GM18520 (cell line): ENCODE measurements at regions not wholly inside any gene's neighbourhood (a gene's known extent, or its start where the extent isn't known, plus 50 kb on each side); places are given as distances from the start of the nearest gene placed in this dataset.
"Not testable (repeated sequence)": the region's sequence is repeated elsewhere in the genome, so short reads cannot be mapped to it uniquely, and the experiment has no call there.

Experiments
- ATAC-seq: cut with Tn5 transposase; IDR thresholded peaks from one replicate; pipeline ENCODE4 v1.9.1; 2021; ENCODE audit not compliant: unreplicated experiment

- ATAC-seq: no peak
Measured at GRCh38 chr6:144602523-144603180, 317.5 kb downstream of the UTRN start.

- no peak for ATAC-seq
Measured at GRCh38 chr6:144606083-144606482, 320.9 kb downstream of the UTRN start.

- ATAC-seq: no peak
Measured at GRCh38 chr6:144607998-144608735, 323.0 kb downstream of the UTRN start.

GRCh38 chr6:144612811-144613210 lies 327.7 kb downstream of the UTRN start:
- ATAC-seq: no peak

- no peak for ATAC-seq
Measured at GRCh38 chr6:144613859-144614258, 328.7 kb downstream of the UTRN start.

- no peak for ATAC-seq
Measured at GRCh38 chr6:144615870-144616269, 330.7 kb downstream of the UTRN start.

- no peak for ATAC-seq
Measured at GRCh38 chr6:144617191-144617590, 332.1 kb downstream of the UTRN start.

- ATAC-seq: no peak
Measured at GRCh38 chr6:144617708-144618107, 332.6 kb downstream of the UTRN start.

GRCh38 chr6:144619966-144620365 lies 334.8 kb downstream of the UTRN start:
- ATAC-seq: no peak

GRCh38 chr6:144621332-144621731 lies 336.2 kb downstream of the UTRN start:
- ATAC-seq: no peak

GRCh38 chr6:144624246-144624645 lies 339.1 kb downstream of the UTRN start:
- no peak for ATAC-seq

- no peak for ATAC-seq
Measured at GRCh38 chr6:144624716-144625115, 339.6 kb downstream of the UTRN start.

- ATAC-seq: no peak
Measured at GRCh38 chr6:144630857-144631256, 345.7 kb downstream of the UTRN start.

- no peak for ATAC-seq
Measured at GRCh38 chr6:144632266-144632665, 347.1 kb downstream of the UTRN start.

GRCh38 chr6:144633886-144634285 lies 348.8 kb downstream of the UTRN start:
- ATAC-seq: no peak

GRCh38 chr6:144634371-144634770 lies 349.2 kb downstream of the UTRN start:
- ATAC-seq: no peak

GRCh38 chr6:144635051-144635450 lies 349.9 kb downstream of the UTRN start:
- ATAC-seq: no peak

GRCh38 chr6:144636025-144636424 lies 350.9 kb downstream of the UTRN start:
- not testable (repeated sequence) for ATAC-seq

- ATAC-seq: no peak
Measured at GRCh38 chr6:144637541-144637940, 352.4 kb downstream of the UTRN start.

GRCh38 chr6:144639654-144640053 lies 354.5 kb downstream of the UTRN start:
- ATAC-seq: no peak

GRCh38 chr6:144641286-144641685 lies 356.2 kb downstream of the UTRN start:
- ATAC-seq: no peak

- ATAC-seq: no peak
Measured at GRCh38 chr6:144644776-144645175, 359.6 kb downstream of the UTRN start.
